Fibroblast of villous mesenchyme (primary cell): ENCODE measurements at regions not wholly inside any gene's neighbourhood (a gene's known extent, or its start where the extent isn't known, plus 50 kb on each side); places are given as distances from the start of the nearest gene placed in this dataset.
A peak's percentile ranks its signal among the peaks of the same experiment; 100 is the strongest.

ENCODE experiments used
- DNase-seq: peaks from one replicate; pipeline ENCODE4 v3.0.0-alpha.2; 2010; ENCODE audit warnings: low read depth
- H3K4me3 ChIP-seq: 2 replicates; pipeline ENCODE4 v1.5.1; 2011; ENCODE audit warnings: low read depth, mild to moderate bottlenecking, low read length
- TF ChIP-seq, protein P1 (sequence below): IDR thresholded peaks from 2 replicates; pipeline ENCODE4 v1.5.1; 2012; ENCODE audit warnings: low read depth, mild to moderate bottlenecking, low read length; ENCODE audit not compliant: insufficient read depth

DNA sequence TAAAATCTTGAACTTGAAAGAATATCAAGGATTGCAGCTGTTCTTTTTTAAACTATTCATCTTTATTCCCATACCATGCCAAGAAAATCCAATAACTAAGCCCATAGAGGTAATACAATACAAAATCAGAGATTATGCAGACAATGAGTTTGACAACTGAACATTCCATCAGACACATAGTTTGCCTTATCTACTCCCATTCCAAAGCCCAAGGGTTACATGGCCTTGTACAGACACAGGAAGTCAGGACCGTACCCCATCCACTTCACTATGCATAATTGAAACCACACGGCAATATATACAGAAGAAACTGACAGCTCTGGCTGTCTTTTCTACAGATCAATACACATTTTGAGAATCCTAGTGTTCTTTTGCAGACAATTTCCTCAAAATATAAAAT lies 181.3 kb downstream of the TMX3 start:
- DNase-seq = no peak
- TF ChIP-seq, protein P1, sequence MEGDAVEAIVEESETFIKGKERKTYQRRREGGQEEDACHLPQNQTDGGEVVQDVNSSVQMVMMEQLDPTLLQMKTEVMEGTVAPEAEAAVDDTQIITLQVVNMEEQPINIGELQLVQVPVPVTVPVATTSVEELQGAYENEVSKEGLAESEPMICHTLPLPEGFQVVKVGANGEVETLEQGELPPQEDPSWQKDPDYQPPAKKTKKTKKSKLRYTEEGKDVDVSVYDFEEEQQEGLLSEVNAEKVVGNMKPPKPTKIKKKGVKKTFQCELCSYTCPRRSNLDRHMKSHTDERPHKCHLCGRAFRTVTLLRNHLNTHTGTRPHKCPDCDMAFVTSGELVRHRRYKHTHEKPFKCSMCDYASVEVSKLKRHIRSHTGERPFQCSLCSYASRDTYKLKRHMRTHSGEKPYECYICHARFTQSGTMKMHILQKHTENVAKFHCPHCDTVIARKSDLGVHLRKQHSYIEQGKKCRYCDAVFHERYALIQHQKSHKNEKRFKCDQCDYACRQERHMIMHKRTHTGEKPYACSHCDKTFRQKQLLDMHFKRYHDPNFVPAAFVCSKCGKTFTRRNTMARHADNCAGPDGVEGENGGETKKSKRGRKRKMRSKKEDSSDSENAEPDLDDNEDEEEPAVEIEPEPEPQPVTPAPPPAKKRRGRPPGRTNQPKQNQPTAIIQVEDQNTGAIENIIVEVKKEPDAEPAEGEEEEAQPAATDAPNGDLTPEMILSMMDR = no peak
- H3K4me3 ChIP-seq = no peak overlapping the region

DNA sequence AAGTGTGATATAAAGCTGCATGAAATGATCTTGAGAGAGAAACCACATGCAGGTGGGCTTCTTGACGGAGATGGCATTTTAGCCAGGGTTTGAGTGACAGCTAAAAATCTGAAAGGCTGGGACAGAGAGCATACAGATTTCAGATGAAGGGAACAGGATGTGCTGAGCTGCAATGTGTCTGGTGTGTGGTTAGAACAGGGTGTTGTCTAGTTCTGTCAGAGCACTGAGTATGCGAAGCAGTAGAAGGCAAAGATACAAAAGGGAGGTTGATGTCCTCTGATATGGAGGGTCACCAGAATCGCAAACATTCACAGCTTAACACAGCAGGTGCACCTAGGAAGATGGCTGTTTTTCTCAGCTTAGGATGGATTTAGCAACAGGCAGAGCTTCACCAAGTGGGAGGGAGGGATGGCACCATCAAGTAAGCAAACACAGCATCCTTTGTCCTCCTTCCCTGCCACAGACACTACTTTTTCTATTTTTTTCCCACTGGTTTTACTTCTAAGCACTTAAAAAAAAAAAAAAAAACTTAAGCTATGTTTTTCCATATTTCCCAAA lies 182.5 kb downstream of the TMX3 start:
- DNase-seq = no peak
- TF ChIP-seq, protein P1 = no peak
- no peak overlapping the region for H3K4me3 ChIP-seq

DNA sequence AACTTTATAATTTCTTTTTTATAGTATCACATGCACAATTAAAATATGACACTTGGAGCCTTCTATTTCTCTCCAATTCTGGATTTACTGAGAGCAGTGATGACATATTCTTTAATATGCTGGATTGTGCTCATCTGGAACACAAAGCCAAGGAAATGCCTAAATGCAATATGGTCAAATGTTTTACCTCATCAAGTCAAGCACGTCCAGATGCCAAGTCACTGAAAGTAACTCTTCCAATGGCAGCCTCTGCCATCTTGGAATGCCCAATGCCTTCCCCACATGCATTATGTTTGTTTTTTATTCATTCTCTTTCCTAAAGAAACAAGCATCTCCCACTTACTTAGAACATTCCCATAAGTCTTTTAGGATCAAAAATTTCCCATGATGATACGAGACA lies 189.8 kb downstream of the TMX3 start:
- H3K4me3 ChIP-seq = no peak overlapping the region
- no peak for DNase-seq
- TF ChIP-seq, protein P1 = no peak

DNA sequence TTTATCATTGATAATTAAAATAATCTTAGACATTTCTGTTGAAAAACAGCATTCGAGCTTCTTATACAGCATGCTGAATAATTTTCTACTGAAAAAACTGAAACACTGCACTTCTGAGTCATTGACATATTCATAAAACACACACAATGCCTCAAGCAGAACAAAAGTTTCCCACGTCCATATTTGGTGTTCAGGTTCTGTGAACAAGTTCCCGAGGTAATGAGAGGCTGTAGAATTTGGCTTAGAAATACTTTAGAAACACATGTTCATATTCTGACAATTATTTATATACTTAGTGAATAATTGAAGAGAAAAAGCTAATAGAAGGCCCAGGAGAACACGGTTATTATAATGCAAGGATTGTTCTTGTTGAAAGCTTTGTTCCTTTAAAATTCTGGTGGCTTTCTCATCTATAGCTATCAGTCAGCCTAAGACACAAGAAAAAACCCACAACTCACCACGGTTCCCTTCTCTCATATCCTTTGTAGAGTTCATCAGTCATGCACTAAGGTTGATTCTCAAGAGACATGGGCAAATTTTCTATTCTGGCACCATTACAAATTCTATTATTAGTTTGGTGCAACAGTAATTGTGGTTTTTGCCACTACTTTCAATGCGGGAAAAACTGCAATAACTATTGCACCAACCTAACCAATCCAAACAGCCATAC lies 194.4 kb downstream of the TMX3 start:
- DNase-seq = peak; percentile 50
- no peak overlapping the region for H3K4me3 ChIP-seq
- TF ChIP-seq, protein P1 = no peak

DNA sequence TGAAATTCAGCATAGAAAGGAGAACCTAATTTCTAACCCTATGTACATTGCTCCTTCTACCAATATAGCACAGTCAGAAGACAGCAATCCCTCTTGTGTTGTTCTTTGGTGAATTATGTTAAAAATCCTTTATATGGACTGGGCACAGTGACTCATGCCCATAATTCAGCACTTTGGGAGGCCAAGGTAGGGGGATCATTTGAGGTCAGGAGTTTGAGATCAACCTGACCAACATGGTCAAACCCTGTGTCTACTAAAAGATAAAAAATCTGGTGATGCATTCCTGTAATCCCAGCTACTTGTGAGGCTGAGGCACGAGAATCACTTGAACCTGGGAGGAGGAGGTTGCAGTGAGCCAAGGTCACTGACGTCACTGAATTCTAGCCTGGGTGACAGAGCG lies 195.6 kb downstream of the TMX3 start:
- TF ChIP-seq, protein P1 = no peak
- no peak overlapping the region for H3K4me3 ChIP-seq
- no peak for DNase-seq

DNA sequence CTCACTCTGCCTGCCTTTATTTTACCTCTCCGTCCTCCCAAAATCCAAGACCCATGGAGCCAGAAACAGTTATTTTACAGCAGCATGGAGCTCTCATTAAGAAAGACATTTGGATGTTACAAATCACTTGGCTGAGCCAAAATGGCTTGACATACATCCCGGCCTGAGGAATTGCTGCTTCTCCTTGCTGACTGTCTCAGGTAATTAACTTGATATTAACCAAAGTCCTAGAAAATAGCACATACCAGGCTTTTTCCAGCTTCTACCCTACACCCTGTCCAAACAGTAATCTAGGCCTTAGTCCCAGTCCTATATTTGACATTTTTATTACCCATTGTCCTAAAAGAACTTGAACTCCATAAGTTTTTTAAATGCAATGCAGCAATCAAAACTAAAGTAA lies 205.0 kb downstream of the TMX3 start:
- TF ChIP-seq, protein P1 = no peak
- DNase-seq = no peak
- H3K4me3 ChIP-seq = no peak overlapping the region

DNA sequence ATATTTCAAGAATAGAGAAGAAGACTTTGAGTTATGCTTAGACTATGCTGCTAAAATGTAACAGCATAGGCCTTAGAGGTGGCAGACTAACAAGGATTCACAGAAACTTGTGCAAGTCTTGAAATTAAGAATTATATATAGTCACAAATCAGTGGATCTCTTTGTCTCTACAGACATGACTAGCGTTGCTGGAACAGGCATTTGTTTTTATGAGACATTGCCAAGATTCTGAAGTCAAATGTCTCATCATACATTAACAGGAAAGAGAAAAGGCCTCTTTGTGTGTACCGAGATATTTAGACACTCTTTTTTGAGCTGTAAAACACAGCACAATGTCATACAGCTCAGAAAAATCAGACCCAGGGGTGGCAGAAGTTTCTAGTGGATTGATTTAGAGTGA lies 207.1 kb downstream of the TMX3 start:
- no peak for DNase-seq
- no peak overlapping the region for H3K4me3 ChIP-seq
- TF ChIP-seq, protein P1 = no peak
